Fibroblast of the conjunctiva (primary cell): ENCODE measurements at regions not wholly inside any gene's neighbourhood (a gene's known extent, or its start where the extent isn't known, plus 50 kb on each side); places are given as distances from the start of the nearest gene placed in this dataset.
"Not testable (repeated sequence)": the region's sequence is repeated elsewhere in the genome, so short reads cannot be mapped to it uniquely, and the experiment has no call there.

ENCODE experiments used
- DNase-seq: peaks from one replicate; pipeline ENCODE4 v3.0.0-alpha.2; 2010; ENCODE audit warnings: low read depth

DNA sequence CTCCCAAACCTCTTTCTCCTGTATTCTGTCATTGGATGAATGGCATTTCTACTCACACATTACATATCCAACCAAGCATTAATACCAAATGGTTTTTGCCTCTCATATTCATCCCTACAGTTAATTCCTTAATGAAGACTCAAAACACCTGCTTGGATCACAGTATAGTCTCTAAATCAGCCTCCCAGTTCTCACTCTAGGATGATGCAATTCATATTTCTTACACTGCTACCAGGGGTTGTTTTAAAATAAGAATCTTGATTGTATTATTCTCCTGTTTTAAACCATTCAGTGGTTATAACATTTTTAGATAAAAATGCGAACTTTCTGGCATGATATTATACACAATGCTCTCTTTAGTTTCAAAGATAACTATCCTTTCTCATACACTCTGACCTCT lies 281.4 kb upstream of the ZEB2 start:
- DNase-seq, result no peak

DNA sequence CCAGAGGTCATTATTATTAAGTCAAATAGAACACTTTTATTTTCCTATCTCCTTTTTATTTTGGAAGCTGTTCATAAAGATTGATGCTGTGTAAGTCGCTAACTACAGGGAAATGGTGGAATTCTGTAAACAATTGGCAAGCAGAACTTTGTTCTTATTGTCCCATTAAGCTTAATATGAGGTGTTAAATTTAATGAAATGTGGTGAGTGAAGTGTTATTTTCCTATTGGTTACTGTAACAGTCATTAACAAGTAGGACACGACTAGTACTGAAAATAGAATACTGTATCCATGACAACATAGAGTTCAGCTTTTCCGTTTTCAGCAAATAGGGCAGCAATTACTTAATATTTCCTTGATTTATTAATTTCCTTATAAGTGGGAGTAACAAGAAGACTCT lies 279.1 kb upstream of the ZEB2 start:
- DNase-seq, result no peak

DNA sequence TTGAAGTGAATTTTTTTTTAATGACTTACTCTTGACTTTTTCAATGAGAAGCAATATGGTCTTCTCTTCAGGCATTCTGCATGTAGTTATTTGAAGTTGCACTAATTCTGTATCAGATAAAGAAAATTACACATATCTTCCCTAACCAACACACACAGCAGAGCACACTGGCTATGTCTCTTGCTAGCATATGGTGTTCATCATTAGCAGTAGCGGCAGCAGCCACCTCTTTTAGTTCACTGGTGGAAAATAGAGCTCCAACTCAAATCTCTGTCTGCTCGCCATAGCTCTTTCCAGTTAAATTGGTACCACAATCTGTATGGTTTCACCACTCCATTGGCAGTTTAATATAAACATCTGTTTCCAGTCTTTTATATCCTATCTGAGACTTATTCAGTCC lies 278.1 kb upstream of the ZEB2 start:
- DNase-seq, result no peak

DNA sequence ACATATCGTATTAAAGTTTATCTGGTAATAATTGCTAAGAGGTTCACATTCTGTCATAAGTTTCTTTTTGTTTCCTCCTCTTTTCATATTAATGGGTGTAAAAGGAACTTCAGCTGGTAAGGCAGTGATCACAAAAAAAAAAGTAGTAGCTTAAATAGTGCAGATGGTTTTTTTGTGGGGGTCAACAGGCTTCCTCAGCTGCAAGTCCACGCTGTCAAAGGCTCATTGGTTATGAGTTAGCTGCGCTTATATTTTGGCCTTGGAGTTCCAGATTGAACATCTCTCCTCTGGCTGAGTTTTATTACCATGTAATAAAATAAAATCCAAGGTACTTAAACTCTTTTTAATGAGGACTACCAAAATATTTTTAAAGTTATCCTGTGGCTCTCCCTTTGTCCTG lies 277.0 kb upstream of the ZEB2 start:
- no peak for DNase-seq

DNA sequence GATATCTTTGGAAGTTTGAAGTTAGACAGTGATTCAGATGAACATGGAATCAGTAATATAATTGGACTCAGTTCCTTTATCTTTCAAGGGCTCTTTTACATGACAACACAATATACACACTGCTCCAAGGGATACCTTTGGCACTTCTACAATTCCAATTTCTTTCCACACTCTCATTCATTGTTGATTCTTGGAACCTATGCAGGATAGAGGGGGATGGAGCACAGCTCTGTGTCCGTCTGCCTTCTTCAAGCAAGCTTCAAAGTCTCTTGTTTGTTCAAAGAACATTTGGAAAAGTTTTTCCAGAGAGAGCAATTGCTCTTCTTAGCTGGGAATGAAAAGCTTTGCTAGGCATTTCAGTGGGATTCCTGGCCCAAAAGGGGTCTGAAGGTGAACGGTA lies 276.2 kb upstream of the ZEB2 start:
- DNase-seq, result no peak

DNA sequence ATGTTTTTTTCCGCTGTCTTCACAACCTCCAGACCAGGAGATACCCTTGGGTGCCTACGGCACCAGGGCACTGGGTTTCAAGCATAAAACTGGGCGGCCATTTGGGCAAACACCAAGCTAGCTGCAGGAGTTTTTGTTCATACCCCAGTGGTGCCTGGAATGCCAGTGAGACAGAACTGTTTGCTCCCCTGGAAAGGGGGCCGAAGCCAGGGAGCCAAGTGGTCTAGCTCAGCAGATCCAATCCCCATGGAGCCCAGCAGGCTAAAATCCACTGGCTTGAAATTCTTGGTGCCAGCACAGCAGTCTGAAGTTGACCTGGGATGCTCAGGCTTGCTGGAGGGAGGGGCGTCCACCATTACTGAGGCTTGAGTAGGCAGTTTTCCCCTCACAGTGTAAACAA lies 265.3 kb upstream of the ZEB2 start:
- no peak for DNase-seq

DNA sequence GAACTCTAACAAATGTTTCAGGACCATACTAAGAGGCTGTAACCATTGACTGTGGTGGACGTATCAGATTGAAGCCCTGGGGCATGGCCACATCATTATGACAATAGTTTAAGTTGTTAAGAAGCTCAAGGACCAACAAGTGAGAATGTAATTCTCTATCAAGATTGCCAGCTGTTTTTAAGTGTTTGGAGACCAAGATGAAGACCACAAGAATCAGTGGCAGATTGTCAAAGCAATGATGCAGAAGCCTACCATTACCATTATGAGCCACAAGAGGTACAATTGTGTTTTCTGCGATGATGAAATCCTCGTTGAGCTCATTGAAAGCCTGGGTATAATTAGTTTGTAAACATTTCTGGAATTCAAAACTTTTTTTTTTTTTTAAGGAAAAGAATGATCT lies 261.1 kb upstream of the ZEB2 start:
- no peak for DNase-seq

DNA sequence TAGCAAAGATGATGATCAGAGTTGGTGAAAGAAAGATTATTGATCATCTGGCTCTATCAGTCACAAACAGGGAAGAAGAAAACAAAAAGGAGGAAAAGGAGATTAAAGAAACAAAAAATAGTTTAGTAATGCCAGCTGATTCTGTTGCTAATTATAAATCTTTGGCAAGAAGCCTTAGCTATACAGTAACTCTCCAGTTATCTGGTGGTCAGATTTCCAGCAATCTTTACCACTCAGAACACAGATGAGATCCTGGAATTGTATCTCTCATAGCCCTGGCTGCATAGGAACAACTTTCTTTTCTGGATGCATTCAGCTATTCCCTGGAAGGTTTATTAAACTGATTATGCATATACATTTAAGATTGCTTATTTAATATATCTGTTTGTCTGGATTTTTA lies 256.8 kb upstream of the ZEB2 start:
- DNase-seq, result no peak

DNA sequence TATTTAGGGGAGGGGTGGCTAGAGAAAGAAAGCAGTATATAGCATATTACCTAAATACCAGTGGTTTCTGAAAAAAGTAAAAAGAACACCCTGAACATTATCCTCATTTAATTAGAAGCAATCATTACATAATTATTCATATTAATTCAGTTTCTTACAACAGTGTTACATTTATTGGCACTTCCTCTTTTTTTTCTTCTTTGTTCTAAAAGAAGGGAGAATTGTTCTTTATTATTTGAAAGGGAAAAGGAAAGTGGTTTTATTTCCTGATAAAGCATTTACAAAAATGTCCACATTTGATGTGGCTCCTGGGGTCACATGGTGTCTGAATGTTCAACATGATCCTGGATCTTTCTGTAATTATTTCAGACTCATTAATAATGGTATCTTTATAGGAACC lies 254.9 kb upstream of the ZEB2 start:
- DNase-seq, result no peak

DNA sequence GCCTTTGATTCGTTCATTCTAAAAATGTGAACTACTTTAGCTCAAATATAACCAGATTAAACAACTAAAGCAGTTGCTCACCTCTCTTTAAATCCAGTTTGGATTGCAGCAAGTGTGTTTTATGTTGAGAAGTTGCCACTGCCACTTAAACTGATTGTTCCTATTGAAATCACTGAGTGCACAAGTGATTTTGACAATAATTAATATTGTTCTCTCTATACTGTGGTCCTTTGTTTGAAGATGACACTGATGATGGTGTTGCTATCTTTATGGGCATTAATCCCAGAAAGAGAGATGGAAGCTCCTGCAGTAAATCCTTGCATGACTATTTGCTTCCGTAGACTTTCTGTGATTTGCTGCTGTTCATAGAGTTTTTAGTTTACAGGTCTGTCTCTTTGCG lies 251.4 kb upstream of the ZEB2 start:
- DNase-seq, result no peak

DNA sequence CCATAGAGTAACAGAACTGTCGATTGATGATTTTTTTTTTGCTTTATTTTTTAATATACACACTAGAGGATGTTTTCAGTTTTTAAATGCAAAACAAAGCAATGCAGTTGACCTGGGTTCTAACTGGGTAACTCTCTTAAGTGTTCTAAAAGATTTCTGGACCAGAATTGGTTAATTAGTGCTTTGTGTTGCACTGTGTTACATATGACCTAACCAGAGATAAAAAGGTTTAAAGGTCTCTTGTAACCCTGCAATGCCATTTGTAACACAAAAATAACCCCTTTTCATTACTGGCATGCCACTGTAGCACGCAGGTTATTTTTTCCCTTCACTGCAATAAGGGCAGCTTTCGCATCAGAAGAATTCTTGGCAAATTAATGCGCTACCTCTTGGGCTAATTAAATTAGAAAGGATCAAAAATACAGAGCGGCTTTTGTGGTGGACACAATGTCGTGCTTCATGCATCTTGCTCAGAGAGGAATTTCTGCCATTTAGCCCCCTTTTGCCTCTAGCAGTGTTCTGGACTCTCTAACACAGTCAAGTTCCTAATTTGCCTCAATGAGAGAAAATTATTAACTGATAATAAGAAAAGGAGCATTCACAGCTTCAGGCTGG lies 250.8 kb upstream of the ZEB2 start:
- no peak for DNase-seq

DNA sequence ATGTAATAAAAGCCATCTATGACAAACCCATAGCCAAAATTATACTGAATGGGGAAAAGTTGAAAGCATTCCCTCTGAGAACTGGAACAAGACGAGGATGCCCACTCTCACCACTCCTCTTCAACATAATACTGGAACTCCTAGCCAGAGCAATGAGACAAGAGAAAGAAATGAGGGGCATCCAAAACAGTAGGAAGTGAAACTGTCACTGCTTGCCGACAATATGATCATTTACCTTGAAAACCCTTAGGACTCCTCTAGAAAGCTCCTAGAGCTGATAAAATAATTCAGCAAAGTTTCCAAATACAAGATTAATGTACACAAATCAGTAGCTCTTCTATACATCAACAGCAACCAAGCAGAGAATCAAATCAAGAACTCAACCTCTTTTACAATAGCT lies 241.0 kb upstream of the ZEB2 start:
- not testable (repeated sequence) for DNase-seq

DNA sequence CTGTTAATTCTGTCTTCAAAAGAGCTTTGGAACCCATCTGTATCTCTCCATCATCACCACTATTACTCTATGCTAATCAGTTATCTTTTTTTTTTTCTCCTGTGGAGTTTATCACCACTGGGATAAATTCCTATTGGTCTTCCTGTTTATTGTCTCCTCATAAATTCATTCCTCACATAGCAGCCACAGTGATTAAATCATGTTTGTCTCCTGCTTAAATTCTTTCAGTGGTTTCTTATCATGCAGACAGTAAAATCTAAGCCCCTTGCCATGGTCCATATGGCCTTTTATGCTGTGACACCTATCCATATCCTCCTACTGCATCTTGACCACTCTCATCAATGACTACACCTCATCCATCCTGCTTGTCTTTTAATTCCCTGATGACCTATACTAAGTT lies 239.8 kb upstream of the ZEB2 start:
- DNase-seq, result no peak

DNA sequence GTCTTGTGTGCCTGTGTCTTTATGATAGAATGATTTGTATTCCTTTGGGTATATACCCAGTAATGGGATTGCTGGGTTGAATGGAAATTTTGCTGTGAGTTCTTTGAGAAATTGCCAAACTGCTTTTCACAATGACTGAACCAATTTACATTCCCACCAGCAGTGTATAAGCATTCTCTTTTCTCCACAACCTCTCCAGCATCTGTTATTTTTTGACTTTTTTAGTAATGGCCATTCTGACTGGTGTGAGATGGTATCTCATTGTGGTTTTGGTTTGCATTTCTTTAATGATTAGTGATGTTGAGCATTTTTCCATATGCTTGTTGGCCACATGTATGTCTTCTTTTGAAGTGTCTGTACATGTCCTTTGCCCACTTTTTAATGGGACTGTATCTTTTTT lies 238.3 kb upstream of the ZEB2 start:
- not testable (repeated sequence) for DNase-seq

DNA sequence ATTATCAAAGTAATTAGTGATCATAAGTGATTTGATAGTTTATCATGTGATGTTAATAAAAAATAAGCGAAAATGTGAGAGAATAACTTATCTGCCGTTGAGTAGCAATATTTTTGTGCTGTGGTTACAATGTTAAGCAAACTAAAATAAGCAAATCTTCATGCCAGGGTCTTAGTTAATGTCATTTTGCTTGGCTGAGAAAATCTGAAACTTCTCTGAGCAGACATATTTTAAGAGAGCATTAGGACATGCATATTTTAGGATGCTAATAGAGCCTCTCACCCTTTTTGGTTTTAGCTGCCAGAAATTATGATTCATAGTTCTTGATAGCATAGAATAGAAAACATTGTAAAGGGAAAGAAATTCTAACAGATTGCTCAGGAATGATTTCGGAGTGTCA lies 233.5 kb upstream of the ZEB2 start:
- DNase-seq, result no peak

DNA sequence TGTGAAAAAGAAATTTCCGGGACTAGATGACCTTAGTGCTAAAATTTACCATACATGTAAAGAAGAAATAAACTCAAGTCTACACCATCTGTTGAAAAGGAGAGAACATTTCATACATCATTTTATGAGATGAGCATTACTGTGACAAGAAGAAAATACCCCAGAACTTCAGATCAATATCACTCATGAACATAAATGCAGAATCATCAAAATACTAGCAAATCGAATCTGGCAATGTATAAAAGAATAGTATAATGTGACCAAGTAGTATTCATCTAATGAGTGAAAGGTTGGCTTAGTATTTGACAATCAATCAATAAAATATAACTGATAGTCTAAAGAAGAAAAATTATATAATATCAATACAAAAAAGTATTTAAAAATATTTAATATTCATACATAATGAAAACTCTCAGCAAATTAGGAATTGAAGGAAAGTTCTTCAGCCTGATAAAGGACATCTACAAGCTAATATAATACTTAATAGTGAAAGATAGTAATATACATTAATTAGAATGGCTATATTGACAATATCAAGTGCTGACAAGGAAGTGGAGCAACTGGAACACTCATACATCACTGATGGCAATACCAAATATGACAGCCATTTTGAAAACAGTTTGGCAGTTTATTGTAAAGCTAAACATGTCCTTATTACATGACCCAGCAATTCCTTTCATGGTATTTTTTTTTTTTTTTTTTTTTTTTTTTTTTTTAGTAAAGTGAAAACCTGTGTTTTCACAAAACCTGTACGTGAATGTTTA lies 231.4 kb upstream of the ZEB2 start:
- no peak for DNase-seq

DNA sequence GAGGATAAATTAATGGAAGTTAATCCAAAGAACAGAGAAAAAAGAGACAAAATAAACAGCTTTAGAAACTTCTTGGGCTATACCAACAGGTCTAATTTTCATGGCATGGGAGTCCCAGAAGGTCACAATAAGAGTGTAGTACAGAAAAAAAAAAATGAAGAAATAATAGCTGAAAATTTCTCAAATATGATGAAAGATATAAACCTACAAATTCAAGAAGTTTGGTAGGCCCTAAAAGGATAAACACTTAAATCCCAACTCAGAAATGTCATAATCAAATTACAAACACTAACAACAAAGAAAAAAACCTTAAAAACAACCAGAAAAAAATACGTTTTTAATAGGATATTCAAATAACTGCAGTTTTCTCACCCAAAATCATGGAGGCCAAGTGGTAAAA lies 229.3 kb upstream of the ZEB2 start:
- no peak for DNase-seq

DNA sequence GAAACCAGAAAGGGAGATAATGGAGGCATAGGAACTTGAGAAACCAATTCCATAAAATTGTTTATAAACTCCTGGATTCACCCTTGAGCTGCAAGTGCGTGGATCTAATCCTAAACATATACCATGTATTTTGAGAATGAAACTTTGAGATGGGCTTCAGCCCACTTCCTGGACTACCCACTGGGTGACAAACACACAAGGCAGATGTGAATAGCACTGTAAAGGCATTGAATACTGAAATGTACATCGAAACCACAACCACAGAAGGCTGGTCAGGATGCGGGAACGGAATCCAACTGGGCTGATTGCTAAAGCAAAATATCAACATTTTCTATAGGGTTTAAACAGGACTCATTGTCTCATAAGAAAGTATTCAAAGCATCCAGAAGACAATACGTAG lies 228.5 kb upstream of the ZEB2 start:
- no peak for DNase-seq

DNA sequence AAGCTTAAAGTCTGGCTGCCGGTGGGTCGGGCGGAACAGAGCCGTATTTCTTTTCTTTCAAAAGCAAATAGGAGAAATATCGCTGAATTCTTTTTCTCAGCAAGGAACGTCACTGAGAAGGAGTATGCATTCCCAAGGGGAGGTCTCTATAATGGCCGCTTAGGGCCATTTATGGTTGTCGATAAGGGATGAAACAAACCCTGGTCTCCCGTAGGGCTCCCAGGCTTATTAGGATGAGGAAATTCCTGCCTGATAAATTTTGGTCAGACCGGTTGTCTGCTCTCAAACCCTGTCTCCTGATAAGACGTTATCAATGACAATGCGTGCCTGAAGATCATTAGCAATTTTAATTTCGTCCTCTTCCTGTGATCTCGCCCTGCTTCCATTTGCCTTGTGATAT lies 227.7 kb upstream of the ZEB2 start:
- no peak for DNase-seq

DNA sequence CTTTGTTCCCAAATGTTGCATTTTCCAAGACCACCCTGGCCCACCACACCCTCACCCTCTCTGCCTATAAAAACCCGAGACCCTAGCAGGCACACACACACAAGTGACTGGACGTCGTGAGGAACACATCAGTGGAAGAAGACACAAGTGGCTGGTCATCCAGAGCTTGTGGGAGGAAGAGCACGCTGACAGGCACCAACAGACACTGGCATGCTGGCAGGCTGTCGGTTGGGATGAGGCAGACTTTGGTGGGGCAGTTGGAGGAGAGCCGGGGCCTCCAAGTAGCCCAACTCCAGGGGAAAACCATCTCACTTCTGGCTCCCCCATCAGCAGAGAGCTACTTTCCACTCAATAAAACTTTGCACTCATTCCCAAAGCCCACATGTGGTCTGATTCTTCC lies 225.5 kb upstream of the ZEB2 start:
- no peak for DNase-seq

DNA sequence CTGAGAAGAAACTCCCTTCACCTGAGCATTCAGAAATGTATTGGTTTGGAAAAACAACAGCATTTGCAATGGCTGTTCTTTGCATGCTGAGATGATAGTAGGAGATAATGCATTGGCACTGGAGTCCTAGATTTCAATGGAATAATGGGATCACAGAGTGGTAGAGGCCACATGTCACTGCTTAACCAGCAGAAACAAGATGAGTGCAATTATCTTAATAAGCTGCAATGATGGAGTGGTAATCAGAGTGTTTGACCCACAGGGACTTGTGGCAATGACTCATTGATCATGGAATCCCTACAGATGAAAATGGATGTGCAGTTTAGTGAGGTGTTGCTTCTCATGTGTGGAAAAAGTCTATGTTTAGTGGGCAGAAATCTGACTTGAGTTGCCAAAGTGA lies 218.8 kb upstream of the ZEB2 start:
- DNase-seq, result no peak

DNA sequence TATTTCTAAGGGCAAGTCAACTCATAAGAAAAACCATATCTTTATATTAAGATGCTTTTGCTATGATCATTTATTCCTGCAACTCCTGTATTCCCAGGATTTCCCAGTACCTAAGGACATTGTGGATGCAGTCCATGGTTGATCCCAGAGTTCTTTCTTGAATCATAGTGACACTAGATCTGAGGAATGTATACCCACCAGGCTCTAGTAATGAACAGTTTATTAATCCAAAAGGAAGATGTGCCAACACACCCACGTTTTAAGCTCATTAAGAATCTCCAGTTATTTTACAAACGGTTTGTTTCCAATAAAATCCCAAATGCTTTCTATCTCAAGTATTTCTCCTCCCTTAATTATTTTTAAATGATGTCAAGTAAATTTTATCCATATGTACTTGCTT lies 210.8 kb upstream of the ZEB2 start:
- DNase-seq, result no peak

DNA sequence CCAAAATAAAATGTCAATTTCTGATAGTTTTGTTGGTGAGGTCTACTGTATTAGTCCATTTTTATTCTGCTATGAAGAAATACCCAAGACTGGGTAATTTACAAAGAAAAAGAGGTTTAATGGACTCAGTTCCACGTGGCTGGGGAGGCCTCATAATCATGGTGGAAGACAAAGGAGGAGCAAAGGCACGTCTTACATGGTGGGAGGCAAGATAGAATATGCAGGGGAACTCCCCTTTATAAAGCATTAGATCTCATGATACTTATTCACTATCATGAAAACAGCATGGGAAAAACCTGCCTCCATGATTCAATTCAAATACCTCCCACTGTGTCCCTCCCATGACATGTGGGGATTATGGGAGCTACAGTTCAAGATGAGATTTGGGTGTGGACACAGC lies 204.5 kb upstream of the ZEB2 start:
- DNase-seq, result not testable (repeated sequence)

DNA sequence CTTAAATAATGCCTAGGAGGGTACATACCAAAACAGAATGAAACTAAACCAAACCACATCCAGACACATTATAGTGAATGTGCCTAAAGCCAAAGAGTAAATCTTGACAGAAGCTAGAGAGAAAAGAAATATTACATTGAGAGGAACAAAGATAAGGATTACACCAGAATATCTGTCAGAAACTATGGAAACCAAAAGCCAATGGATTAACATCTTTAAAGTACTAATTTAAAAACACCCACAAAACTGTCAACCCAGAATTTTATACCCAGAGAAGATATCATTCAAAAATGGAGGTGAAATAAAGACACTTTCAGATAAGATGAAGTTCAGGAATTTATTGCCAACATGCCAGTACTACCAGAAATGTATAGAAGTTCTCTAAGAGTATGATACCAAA lies 198.5 kb upstream of the ZEB2 start:
- no peak for DNase-seq
